Muscle of arm (tissue), 1 donor: ENCODE measurements at regions not wholly inside any gene's neighbourhood (a gene's known extent, or its start where the extent isn't known, plus 50 kb on each side); places are given as distances from the start of the nearest gene placed in this dataset.

Experiments used
- DNase-seq: peaks from one replicate; pipeline ENCODE4 v3.0.0-alpha.2; 2013

DNA sequence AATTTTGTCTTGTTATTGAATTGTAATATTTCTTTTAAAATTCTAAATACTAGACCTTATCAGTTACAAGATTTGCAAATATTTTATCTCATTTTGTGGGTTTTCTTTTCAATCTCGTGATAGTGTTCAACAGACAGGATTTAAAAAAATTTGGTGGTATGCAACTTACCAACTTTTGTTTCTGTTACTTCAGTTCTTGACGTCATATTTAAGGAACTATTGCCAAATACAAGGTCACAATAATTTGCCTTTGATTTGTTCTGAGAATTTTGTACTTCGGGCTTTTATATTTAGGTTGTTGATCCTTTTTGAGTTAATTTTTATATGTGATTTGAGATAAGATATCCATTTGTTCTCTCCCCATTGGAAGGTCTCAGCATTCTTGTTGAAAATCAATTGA, 876.6 kb downstream of the DCDC2C start:
- no peak for DNase-seq

DNA sequence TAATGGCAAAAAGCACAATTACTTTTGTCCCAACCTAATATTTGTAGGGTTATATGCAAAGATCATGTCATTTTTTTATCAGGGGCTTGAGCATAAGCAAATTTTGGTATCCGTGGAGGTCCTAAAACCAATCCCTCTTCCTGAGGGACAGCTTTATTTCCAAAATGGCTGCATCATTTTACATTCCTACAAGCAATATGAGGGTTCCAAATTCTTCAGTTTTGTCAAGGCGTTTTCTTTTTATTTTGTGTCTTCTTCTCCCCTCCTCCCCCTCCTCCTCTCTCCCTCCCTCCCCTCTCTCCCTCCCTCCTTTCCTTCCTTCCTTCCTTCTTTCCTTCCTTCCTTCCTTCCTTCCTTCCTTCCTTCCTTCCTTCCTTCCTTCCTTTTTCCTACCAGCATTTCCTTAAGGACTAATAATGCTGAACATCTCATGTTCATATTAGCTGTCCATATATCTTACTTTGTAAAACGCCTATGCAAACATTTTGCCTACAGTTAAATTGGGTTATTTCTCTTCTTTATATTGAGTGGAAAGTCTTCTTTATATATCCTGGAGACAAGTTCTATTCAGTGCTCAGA, 881.8 kb downstream of the DCDC2C start:
- no peak for DNase-seq

DNA sequence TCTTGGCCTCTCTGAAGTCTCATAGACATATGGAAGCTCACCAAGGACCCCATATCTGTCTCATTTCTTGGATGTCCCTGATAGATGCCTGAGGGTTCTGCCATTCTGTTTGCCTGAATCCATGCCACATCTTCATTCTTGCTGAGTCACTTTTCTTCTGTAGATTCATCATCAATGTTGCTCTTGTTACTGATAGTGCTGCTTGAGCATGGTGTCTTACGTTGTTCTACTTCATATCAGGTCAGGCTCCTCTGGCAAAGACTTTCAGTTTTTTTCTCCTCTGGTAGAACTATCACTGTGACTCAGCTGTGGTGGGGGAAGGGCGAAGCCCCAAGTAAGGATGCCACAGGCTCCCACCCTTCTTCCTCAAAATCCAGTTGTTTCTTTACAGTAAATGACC, 885.2 kb downstream of the DCDC2C start:
- DNase-seq: no peak

DNA sequence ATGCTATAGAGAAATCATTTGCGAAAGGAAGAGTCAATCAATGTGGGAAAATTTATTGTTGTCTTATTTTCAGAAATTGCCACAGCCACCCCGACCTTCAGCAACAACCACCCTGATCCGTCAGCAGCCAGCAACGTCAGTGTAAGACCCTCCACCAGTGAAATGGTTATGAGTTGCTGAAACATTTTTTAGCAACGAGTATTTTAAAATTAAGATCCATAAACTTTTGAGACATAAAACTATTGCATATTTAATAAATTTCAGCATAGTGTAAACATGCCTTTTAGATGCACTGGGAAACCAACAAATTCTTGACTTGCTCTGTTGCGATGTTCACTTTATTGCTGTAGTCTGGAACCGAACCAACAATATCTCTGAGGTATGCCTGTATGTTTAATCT, 887.9 kb downstream of the DCDC2C start:
- DNase-seq: no peak

DNA sequence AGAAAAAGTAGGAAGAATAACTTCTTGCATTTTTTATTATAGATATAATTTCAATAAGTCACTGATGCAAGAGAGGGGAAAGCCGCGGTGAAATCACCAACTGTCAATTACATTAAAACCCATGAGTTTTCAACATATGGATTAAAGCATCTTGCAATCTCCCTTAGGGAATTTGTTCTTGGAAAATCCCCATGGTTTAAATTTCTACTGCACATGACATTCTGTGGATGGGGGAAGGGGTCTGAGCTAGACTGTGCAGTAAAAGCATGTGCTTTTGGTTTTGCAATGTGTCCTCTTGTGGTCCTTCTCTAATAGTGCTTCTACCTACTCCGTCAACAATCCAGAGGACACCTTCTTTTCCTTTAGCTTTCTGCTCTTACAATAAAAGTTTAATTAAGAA, 894.0 kb downstream of the DCDC2C start:
- DNase-seq: no peak

DNA sequence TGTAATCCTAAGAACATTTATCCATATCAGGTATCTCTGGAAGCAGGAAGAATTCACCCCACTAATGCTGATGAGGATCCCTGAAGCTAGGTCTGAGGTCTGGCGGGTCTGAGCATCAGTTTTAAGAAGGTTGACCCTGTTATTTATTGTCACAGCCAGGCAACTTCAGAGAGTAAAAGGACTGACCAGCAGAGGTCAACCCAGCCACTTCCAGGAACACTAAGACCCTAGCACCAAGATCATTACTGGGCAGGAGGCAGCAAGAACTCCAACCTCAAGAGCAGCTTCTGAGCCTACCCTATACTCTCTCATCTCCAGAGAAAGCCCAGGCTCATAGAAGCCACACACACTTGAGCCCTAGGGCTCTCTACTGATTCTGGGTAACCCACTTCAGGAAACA, 901.4 kb downstream of the DCDC2C start:
- peak; percentile 2 for DNase-seq

DNA sequence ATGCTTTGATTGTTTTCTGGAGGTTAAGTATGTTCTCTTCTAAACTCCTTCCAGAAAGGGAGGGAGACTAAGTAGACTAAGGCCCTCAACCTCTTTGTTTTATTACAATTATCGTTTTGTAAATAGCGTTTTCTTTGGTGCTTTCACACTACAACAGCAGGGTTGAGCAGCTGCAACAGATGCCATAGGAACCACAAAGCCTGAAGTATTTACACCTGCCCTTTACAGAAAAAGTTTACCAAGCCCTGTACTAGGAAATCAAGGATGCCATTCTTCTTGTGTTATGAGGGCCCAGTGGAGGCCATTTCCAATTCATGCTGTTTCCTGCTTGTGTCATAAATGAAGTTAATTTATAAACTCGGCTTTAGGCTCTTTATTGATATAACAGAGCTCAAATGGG, 914.8 kb downstream of the DCDC2C start:
- no peak for DNase-seq

DNA sequence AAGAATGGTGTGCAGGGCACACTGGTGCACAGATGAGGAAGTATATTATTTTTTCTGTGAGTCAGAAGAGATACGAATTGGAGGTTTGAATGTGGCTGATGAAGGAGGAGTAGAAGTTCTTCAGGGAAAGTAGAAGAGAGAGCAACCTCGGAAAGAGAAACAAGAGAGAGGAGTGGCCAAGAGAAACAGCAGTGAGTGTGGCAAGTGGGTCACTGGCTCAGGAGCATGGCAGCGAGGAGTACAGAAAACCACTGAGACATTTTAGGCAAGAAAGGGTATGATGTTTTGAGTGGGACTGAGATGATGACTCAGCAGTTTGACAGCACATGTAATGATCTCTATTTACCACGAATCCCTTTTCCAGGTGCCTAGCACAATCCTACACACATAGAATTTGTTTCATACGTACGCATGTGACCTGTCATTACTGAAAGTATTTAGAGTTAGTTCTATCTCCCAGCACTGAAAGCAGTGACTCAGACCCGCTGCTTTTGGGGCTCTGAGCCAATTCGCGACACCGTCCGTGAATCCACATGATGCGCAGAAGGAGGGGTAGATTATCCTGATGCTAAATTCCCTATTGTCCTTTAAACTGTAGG, 915.4 kb downstream of the DCDC2C start:
- no peak for DNase-seq

DNA sequence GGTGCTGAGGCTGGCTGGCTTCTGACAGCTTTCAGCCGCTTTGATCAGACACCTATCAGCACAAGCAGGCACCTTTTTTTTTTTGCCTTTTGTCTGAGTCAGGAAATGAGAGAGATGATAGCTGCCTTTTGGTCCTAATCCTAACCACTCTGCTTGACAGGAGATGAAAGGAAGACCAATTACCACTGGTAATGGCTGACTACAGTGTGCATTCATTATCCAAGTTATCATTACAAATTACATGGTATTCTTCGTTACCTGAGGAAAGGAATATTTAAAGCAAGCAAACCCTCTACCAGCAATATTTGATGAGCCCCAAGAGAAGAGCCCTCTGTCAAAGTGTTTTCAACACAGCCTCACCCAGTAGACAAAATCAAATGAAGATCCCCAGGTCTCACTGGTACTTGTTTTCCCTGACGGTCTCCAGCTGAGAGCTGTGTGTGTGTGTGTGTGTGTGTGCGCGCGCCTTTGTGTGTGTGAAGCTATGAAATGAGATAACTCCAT, 925.7 kb downstream of the DCDC2C start:
- DNase-seq: no peak

DNA sequence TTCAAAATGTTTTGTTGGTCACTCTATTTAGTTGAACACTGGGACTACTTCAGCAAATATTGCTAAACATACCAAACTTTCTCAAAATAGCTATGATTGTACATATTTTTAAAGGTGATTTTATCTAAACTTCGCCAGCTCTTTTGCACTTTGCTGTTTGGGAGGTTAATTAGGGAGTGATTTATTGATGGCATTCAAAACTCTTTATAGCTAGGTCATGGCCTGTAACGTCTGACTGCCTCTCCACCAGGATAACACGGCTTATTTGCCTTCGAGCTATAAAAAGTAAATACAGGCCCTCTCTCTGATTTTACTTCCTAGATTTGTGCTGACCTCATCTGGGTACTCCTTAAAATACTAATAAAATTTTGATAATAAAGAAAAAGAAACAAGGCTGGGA, 931.9 kb downstream of the DCDC2C start:
- DNase-seq: no peak

DNA sequence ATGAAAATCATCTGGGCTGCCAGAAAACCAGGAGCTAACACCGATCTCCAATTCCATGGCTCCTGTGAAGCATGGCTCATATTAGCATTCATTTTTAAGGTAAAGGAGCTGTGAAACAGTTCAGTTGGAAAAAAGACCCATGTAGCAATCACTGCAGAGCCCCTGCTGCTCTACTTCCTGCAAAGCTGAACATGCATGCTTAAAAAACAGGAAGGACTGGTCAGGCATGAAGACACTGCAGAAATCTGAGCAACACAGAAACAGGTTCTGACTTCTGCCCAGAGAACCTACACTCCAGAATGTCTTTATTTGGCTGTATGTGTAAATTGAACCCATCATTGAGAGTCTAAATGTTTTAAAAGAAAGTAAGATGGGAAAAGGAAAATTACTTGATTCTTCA, 950.6 kb downstream of the DCDC2C start:
- DNase-seq: no peak

DNA sequence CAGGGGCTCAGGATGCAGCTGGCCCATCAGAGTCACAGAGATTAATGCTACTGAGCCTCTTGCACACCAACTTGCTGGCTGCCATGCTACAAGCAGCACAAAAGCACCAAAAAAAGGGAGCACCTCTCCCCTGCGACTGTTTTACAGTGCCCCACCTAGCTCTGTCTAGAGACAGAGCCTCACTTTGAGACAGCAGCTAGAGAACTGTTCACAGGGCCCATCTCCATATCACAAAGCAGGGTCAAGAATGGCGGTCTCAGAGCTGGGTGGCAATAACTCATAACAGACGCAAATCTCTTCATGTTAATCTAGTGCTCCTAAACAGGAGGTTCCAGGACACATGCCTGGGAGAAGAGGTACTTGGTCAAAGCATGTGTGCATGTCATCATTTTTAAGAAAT, 953.0 kb downstream of the DCDC2C start:
- DNase-seq: no peak

DNA sequence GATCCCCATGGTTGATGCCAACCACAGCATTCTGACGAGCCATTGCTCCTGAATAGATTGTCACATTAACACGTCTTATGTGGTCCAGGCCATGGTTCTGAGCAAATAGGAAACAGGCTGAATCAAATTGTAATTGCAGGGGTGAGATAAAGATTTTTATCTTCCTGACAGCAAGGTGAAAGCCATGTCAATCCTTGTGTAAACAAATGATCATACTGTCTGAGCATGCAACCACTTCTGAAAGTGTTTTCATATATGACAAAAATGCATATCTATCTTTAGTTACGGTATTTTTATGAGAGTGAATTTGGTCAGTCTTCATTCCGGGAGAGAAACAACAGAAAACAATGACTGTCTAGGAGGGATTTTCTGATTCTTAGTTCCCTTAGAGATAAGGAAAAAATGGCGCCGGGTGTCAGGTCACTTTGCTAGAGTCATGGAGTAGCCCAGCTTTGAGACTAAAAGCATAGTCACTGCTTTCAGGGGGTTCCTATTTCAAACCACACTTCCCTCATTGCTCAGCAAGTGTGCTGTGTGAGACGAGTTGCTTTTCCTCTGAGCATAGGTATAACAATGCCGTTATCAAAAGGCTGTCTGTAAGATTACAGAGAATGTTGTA, 958.9 kb downstream of the DCDC2C start:
- no peak for DNase-seq

DNA sequence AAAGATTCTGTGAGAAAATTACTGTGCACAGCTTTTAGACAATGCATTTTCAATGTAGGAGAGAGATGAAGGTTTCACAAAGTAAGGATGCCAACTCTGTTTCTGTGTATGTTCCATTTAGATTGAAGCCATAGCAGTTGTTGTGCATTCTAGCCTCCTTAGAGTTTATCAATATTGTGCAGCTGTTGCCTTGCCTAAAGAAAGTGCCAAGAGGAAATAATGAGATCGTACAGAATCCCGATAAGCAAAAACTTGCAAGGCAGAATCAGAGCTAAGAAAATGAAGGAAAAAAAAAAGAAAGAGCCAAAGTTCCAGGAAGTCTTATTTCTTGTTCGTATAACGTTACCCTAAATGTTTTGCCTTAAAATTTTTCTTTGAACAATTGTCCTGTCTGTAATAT, 965.0 kb downstream of the DCDC2C start:
- DNase-seq: no peak

DNA sequence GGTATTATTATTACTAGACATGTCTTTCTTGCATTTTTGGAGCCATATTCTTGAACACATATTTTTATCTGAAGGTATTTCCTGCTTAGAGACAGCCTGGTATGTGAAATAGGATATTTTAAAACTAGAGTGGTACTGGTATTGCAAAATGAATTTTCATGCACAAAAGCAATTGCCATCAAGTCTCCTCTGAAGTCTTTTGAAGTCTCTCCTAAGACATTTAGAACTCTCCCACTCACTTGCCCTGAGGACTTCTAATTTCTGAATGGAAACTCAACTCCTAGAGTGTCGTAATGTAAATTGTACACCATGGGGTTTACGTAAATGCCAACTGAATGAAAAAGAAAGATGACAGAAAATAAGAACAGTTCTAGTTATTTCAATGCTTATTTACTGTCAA, 967.0 kb downstream of the DCDC2C start:
- DNase-seq: no peak

DNA sequence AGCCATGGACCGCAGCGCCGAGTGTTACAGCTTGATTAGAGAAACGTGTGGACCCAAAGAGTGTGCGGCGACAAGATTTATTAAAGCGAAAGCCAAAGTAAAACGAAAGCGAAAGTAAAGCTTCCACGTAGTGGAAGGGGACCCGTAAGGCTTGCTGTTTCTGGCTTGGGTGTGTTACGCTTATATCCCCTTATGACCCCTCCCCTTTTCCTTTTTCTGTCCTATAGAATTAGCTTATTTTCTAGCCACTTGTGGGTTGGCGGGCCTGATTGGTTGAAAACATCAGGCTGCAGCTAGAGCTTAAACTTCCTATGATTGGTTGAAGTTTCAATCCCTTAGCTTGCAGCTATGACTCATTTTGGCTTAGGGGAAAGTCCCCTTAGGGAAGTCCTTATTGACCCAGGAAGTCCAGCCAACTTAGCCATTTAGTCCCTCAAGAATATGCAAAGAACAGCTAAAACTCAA, 969.7 kb downstream of the DCDC2C start:
- DNase-seq: peak; percentile 27

DNA sequence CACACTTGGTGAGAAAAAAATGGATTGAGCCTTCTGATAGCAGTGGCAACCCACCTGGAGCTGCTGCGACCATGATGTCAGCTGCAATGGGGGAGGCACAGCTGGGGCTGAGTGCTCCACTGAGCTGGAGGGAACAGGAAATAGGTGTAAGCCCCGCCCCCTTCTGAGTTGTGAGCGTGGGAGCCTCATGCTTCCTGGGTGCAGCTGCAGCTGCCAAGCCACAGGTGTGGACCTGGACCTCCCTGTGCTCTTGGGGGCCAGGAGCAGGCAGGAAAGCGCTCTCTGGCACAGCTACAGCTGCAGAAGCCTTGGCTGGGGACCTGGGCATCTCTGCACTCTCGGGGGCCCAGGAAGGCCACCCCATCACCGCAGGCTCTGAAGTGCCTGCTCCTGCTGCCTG, 970.6 kb downstream of the DCDC2C start:
- DNase-seq: no peak

DNA sequence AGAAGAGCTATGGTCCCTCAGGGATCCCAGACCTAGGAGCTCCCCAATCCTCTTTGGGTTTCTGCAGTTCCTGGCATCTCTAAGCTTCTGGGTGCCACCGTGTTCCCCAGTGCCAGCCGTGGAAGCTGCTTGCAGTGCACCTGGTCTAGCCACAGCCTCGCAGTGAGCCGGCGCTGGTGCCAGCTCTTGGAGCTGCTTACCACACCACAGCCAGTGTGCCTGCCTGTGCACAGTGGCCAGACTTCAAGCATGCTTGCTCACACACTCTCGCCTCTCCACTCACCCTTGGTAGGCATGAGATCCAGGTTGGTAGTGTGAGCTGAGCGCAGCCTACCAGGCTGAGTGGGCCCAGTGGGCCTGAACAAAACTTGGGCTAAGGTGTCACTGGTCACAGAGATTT, 971.9 kb downstream of the DCDC2C start:
- DNase-seq: no peak

DNA sequence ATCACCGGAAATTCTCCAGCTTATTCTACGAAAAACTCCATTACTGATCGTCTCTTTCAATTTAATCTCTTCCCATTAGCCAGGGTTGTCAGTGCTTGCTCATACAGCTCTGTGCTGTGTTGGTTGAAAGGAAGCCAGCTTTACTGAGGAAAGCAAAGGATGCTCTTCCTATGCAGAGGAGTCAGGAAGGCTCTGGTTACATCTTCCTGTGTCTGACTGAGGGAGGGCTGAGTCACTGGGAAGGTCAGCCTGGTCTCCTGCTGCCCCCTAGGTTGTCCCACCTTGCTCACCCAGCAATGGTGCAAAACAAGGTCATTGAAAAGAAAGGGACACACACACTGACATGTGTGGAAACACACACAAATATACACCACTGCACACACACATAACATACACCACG, 975.6 kb downstream of the DCDC2C start:
- DNase-seq: no peak

DNA sequence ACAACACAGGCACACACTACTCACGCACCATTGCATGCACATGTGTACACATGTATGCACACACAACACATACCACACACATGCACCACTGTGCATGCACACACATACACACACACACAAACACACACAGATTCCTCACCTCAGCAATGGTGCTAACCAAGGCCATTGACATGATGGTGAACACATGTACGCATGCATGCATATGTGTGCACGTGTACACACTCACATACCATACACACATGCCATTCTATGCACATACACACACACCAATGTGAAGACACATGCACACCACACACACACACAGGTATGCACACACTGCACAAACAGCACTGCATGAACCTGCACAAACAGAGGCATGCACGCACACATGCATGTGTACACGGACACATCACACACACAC, 976.0 kb downstream of the DCDC2C start:
- no peak for DNase-seq

DNA sequence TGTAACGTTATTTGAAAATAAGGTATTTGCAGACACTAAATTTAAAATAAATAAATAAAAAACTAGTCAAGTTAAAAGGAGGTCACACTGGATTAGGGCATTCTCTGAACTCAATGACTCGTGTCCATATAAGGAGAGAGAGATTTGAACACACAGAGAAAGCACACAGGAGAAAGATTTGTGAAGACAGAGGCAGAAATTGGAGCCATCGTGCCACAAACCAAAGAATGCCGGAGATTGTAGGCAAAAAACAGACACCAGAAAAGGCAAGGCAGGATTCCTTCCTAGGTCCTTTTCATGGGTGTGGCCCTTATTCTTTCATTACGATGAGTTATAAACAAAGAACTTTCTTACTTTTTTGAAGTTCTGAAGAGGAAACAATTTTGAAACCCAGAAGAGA, 981.5 kb downstream of the DCDC2C start:
- no peak for DNase-seq

DNA sequence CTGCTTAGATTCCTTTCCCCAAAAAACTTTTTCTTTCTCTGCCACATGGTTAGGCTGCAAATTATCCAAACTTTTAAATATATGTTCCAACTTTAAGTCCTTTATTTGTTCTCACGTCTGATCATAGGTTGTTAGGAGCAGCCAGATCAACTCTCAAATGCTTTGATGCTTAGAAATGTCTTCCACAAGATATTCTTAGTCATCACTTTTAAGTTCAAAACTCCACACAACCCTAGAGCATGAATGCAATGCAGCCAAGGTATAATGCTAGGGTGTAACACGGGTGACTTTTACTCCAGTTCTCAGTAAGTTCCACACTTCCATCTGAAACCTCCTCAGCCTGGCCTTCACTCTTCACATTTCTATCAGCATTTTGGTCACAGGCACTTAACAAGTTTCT, 987.5 kb downstream of the DCDC2C start:
- DNase-seq: no peak

DNA sequence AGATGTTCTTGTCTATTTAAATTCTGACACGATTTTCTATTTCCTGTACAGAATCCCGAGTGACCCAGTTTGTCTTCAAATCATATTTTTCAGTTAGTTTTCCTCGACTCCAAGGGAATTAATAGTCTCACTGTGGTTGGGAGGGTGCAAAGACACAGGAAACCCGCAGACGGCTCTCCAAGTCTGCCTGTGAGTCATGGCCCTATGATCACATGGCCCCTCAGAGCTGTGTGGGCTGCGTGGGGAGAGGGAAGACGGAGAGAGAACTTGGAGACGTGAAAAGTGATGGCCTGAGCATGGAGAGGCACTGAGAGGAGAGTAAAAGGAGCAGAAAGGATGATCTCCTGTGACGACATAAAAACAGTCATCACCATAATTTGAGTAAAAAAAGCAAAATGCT, 989.9 kb downstream of the DCDC2C start:
- DNase-seq: no peak
